Natural killer cell (primary cell): ENCODE measurements at regions not wholly inside any gene's neighbourhood (a gene's known extent, or its start where the extent isn't known, plus 50 kb on each side); places are given as distances from the start of the nearest gene placed in this dataset.

Source experiments
- ATAC-seq, 3 donors: fragments of 150-1000 bp in 2 of 3; fragments of 200-7000 bp in 1 of 3; cut with Tn5 transposase; 1 replicate in 1 of 3; 2 replicates in 2 of 3; pipeline ENCODE4 v1.10.0; 2021; ENCODE audit warnings: mild to moderate bottlenecking in 2 of 3, moderate library complexity in 2 of 3
- DNase-seq, 2 donors: peaks; one replicate each; pipeline versions ENCODE4 v3.0.0 to v3.0.0-alpha.2; 2013 to 2021; ENCODE audit warnings: mixed read lengths in 1 of 2
- H3K27ac ChIP-seq: one replicate; pipeline ENCODE4 v1.5.1; 2013; ENCODE audit warnings: mild to moderate bottlenecking, low read length
- H3K27me3 ChIP-seq: one replicate; pipeline ENCODE4 v1.6.1; 2013; ENCODE audit warnings: low read length; ENCODE audit not compliant: control insufficient read depth, insufficient read depth
- H3K36me3 ChIP-seq: one replicate; pipeline ENCODE4 v1.6.1; 2013; ENCODE audit warnings: low read length; ENCODE audit not compliant: control insufficient read depth, insufficient read depth
- H3K4me1 ChIP-seq: one replicate; pipeline ENCODE4 v1.6.1; 2013; ENCODE audit warnings: low read length; ENCODE audit not compliant: control insufficient read depth, insufficient read depth
- H3K4me3 ChIP-seq: one replicate; pipeline ENCODE4 v1.5.1; 2013; ENCODE audit warnings: low read length
- H3K9me3 ChIP-seq: one replicate; pipeline ENCODE4 v1.6.1; 2013; ENCODE audit warnings: low read length; ENCODE audit not compliant: control insufficient read depth, insufficient read depth
- H3K27ac Mint-ChIP-seq, 2 donors: one replicate each; pipeline ENCODE4 v1.8.0; 2022; ENCODE audit warnings: mild to moderate bottlenecking in 2 of 2, mixed read lengths in 2 of 2, moderate library complexity in 1 of 2
- H3K27me3 Mint-ChIP-seq, 2 donors: one replicate each; pipeline ENCODE4 v1.8.0; 2022; ENCODE audit warnings: low read depth in 2 of 2, mixed read lengths in 2 of 2
- H3K36me3 Mint-ChIP-seq: one replicate; pipeline ENCODE4 v1.8.0; 2022; ENCODE audit warnings: mixed read lengths
- H3K4me1 Mint-ChIP-seq, 2 donors: one replicate each; pipeline ENCODE4 v1.8.0; 2022; ENCODE audit warnings: mixed read lengths in 2 of 2
- H3K4me3 Mint-ChIP-seq: one replicate; pipeline ENCODE4 v1.8.0; 2022; ENCODE audit warnings: mild to moderate bottlenecking, moderate library complexity, mixed read lengths
- H3K9me3 Mint-ChIP-seq, 2 donors: one replicate each; pipeline ENCODE4 v1.8.0; 2022; ENCODE audit warnings: mixed read lengths in 2 of 2
- WGBS: methylation state at CpG from one replicate; pipeline ENCODE4 v1.1.7; 2013; ENCODE audit warnings: missing lambda C conversion rate; ENCODE audit not compliant: insufficient coverage; 5-methylcytosine and 5-hydroxymethylcytosine counted together
- intact Hi-C: fragments of 100-400 bp; cut with micrococcal nuclease; formaldehyde crosslinking; loops from one replicate; pipeline ENCODE4 v1.14.2; 2022
- TF ChIP-seq, protein P1 (sequence below): fragments of 200-600 bp; IDR thresholded peaks from one replicate; pipeline ENCODE4 v1.8.0; 2022; ENCODE audit warnings: antibody characterized with exemption

- Mint-ChIP-seq H3K4me1 (no peaks in the 10 kb centered on the region), H3K9me3 (peaks cover 14 to 24% of the 10 kb centered on the region in 2 donors), H3K4me3 (no peak overlapping the region), H3K27me3 (no peaks in the 10 kb centered on the region), H3K27ac (no peak overlapping the region), H3K36me3 (no peaks in the 10 kb centered on the region)
- TF ChIP-seq, protein P1, sequence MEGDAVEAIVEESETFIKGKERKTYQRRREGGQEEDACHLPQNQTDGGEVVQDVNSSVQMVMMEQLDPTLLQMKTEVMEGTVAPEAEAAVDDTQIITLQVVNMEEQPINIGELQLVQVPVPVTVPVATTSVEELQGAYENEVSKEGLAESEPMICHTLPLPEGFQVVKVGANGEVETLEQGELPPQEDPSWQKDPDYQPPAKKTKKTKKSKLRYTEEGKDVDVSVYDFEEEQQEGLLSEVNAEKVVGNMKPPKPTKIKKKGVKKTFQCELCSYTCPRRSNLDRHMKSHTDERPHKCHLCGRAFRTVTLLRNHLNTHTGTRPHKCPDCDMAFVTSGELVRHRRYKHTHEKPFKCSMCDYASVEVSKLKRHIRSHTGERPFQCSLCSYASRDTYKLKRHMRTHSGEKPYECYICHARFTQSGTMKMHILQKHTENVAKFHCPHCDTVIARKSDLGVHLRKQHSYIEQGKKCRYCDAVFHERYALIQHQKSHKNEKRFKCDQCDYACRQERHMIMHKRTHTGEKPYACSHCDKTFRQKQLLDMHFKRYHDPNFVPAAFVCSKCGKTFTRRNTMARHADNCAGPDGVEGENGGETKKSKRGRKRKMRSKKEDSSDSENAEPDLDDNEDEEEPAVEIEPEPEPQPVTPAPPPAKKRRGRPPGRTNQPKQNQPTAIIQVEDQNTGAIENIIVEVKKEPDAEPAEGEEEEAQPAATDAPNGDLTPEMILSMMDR, result no peak
- no CpG with 5 or more reads among the region's 1 CpG for WGBS
- no peak for ATAC-seq
- Histone ChIP-seq H3K4me3 (no peak overlapping the region), H3K4me1 (no peaks in the 10 kb centered on the region), H3K36me3 (no peaks in the 10 kb centered on the region), H3K27ac (no peak overlapping the region), H3K9me3 (peaks cover 3% of the 10 kb centered on the region), H3K27me3 (no peaks in the 10 kb centered on the region)
- no peak for DNase-seq
- intact Hi-C loops, result no loop called here
Measured at GRCh38 chr2:188193230-188193629, 98.4 kb upstream of the GULP1 start.

GRCh38 chr2:188196343-188197008, 95.2 kb upstream of the GULP1 start:
- H3K9me3 Mint-ChIP-seq, result peaks cover 15 to 33% of the 10 kb centered on the region in 2 donors
- DNase-seq (no peak), ATAC-seq (no peak)
- Histone ChIP-seq H3K36me3 (no peaks in the 10 kb centered on the region), H3K27me3 (no peaks in the 10 kb centered on the region), H3K27ac (no peak overlapping the region), H3K4me3 (no peak overlapping the region), H3K9me3 (peaks cover 3% of the 10 kb centered on the region), H3K4me1 (no peaks in the 10 kb centered on the region)
- WGBS, result 86% methylated on average over 1 of the region's 2 CpGs
- no peak overlapping the region for H3K4me3 Mint-ChIP-seq
- peaks cover 6% of the 10 kb centered on the region for H3K36me3 Mint-ChIP-seq
- no peaks in the 10 kb centered on the region for H3K27me3 Mint-ChIP-seq
- no peaks in the 10 kb centered on the region for H3K4me1 Mint-ChIP-seq
- H3K27ac Mint-ChIP-seq, result no peak overlapping the region
- TF ChIP-seq, protein P1, result no peak
- intact Hi-C loops, result no loop called here

DNA sequence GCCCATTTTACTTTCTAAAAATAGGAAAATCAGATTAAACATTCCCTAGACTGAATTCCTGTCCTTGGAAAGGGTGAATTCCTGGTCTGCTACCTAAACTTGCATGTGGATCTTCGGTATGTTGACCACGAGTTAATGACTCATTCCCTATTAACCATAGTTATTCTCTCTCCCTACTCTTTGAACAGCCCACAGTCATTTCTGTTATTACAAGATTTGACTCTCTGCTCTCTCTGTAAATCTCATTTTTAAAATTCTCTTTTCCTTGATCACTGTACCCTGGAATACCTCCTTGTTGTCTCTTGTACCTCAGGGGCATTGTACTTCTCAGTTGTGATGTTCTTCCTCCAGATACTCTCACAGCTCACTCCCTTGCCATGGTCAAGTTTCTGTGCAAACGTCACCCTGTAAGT, 92.0 kb upstream of the GULP1 start:
- Histone ChIP-seq H3K27me3 (no peaks in the 10 kb centered on the region), H3K4me1 (no peaks in the 10 kb centered on the region), H3K27ac (no peak overlapping the region), H3K4me3 (no peak overlapping the region), H3K9me3 (no peaks in the 10 kb centered on the region), H3K36me3 (no peaks in the 10 kb centered on the region)
- intact Hi-C loops, result no loop called here
- ATAC-seq, result no peak
- Mint-ChIP-seq H3K36me3 (peaks cover 6% of the 10 kb centered on the region), H3K27ac (no peak overlapping the region), H3K4me3 (no peak overlapping the region), H3K27me3 (no peaks in the 10 kb centered on the region), H3K4me1 (no peaks in the 10 kb centered on the region), H3K9me3 (peaks cover 14 to 25% of the 10 kb centered on the region in 2 donors)
- WGBS, result 81% methylated on average over 2 of the region's 3 CpGs
- TF ChIP-seq, protein P1, result no peak
- no peak for DNase-seq

GRCh38 chr2:188201639-188202038, 90.0 kb upstream of the GULP1 start:
- Mint-ChIP-seq H3K27me3 (no peaks in the 10 kb centered on the region), H3K4me1 (no peaks in the 10 kb centered on the region), H3K4me3 (no peak overlapping the region), H3K9me3 (peaks cover 14 to 24% of the 10 kb centered on the region in 2 donors), H3K27ac (no peak overlapping the region), H3K36me3 (peaks cover 6% of the 10 kb centered on the region)
- DNase-seq, result no peak
- Histone ChIP-seq H3K36me3 (no peaks in the 10 kb centered on the region), H3K4me1 (no peaks in the 10 kb centered on the region), H3K4me3 (no peak overlapping the region), H3K27ac (no peak overlapping the region), H3K9me3 (no peaks in the 10 kb centered on the region), H3K27me3 (no peaks in the 10 kb centered on the region)
- 96% methylated on average over 2 of the region's 2 CpGs for WGBS
- no peak for ATAC-seq
- TF ChIP-seq, protein P1, result no peak
- intact Hi-C loops, result no loop called here
